MM.1S (cell line): ENCODE measurements at regions not wholly inside any gene's neighbourhood (a gene's known extent, or its start where the extent isn't known, plus 50 kb on each side); places are given as distances from the start of the nearest gene placed in this dataset.
A peak's percentile ranks its signal among the peaks of the same experiment; 100 is the strongest.

ENCODE experiments used
- DNase-seq: peaks from one replicate; pipeline ENCODE4 v3.0.0-alpha.2; 2015
- H2AFZ ChIP-seq: fragments of 300-600 bp; sonication (generic); 2 replicates; pipeline ENCODE4 v1.6.0; 2016; ENCODE audit warnings: antibody characterized with exemption, low read length
- H3F3A ChIP-seq: fragments of 300-600 bp; sonication (generic); 2 replicates; pipeline ENCODE4 v1.6.1; 2016; ENCODE audit warnings: mild to moderate bottlenecking, antibody characterized with exemption, low read length, moderate library complexity, mixed read lengths; ENCODE audit not compliant: insufficient read depth
- H3K27ac ChIP-seq: fragments of 300-600 bp; sonication (generic); 2 replicates; pipeline ENCODE4 v1.5.1; 2016; ENCODE audit warnings: mild to moderate bottlenecking, low read length
- H3K27me3 ChIP-seq: fragments of 300-600 bp; sonication (generic); replicated peaks from 2 replicates; pipeline ENCODE4 v1.6.0; 2016; ENCODE audit warnings: low read length; ENCODE audit not compliant: insufficient read depth
- H3K36me3 ChIP-seq: fragments of 300-600 bp; sonication (generic); replicated peaks from 2 replicates; pipeline ENCODE4 v1.6.1; 2016; ENCODE audit warnings: mild to moderate bottlenecking, low read length, mixed read lengths; ENCODE audit not compliant: insufficient read depth
- H3K4me1 ChIP-seq: fragments of 300-600 bp; sonication (generic); 2 replicates; pipeline ENCODE4 v1.6.1; 2016; ENCODE audit warnings: low read length, mixed read lengths
- H3K4me2 ChIP-seq: fragments of 300-600 bp; sonication (generic); 2 replicates; pipeline ENCODE4 v1.6.0; 2016; ENCODE audit warnings: low read depth, low read length
- H3K4me3 ChIP-seq: fragments of 300-600 bp; sonication (generic); 2 replicates; pipeline ENCODE4 v1.5.1; 2016; ENCODE audit warnings: low read length, mixed read lengths
- H3K79me2 ChIP-seq: fragments of 300-600 bp; sonication (generic); 2 replicates; pipeline ENCODE4 v1.6.1; 2016; ENCODE audit warnings: mixed run types, low read length, mixed read lengths
- H3K9ac ChIP-seq: fragments of 300-600 bp; sonication (generic); 2 replicates; pipeline ENCODE4 v1.6.1; 2016; ENCODE audit warnings: low read length, mixed read lengths
- H3K9me2 ChIP-seq: fragments of 300-600 bp; sonication (generic); replicated peaks from 2 replicates; pipeline ENCODE4 v1.6.1; 2016; ENCODE audit warnings: mild to moderate bottlenecking, low read length, mixed read lengths; ENCODE audit not compliant: insufficient read depth
- H3K9me3 ChIP-seq: fragments of 300-600 bp; sonication (generic); replicated peaks from 2 replicates; pipeline ENCODE4 v1.6.1; 2016; ENCODE audit warnings: mild to moderate bottlenecking, low read length, mixed read lengths; ENCODE audit not compliant: insufficient read depth
- H4K20me1 ChIP-seq: fragments of 300-600 bp; sonication (generic); 2 replicates; pipeline ENCODE4 v1.6.1; 2016; ENCODE audit warnings: mild to moderate bottlenecking, low read length, moderate library complexity, mixed read lengths; ENCODE audit not compliant: insufficient read depth
- EZH2 ChIP-seq: fragments of 300-600 bp; sonication (generic); optimal IDR thresholded peaks from 2 replicates; pipeline ENCODE3; 2017; ENCODE audit warnings: low read depth, mild to moderate bottlenecking, antibody characterized with exemption, low read length, mixed read lengths
- EZH2phosphoT487 ChIP-seq: fragments of 300-600 bp; sonication (generic); IDR thresholded peaks from 2 replicates; pipeline ENCODE4 v1.6.1; 2018; ENCODE audit warnings: antibody characterized with exemption, low read length
- TF ChIP-seq, protein P1 (sequence below): fragments of 300-600 bp; sonication (generic); IDR thresholded peaks from 2 replicates; pipeline ENCODE4 v1.5.1; 2016; ENCODE audit warnings: antibody characterized with exemption, low read length, mixed read lengths

DNA sequence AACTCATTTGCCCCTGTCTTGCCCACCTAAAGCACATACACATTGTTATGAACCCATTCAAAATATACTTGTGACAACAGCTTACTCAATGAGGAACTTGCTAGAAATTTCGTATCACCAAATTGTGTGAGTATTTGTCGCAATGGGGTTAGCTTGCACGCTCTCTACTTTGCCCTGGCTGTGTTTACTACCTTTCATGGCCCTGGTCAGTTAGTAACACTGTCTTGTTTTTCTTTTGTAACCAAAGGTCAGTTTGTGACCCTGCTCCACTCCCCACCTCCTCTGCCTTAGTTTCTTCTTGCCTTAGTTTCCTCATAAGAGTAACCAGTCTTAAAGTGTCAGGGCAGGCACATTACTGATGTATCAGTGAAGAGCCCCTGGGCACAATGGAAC, 205.8 kb upstream of the EEA1 start:
- no peaks in the 10 kb centered on the region for H3K9me3 ChIP-seq
- no peak for DNase-seq
- no peaks in the 10 kb centered on the region for H3K36me3 ChIP-seq
- no peak overlapping the region for H3K4me3 ChIP-seq
- peak overlapping the region; percentile 47 for H3K4me2 ChIP-seq
- no peaks in the 10 kb centered on the region for H4K20me1 ChIP-seq
- peak overlapping the region; percentile 59; the same call in 1 of the 2 replicates for H3K27ac ChIP-seq
- H3K9ac ChIP-seq: no peak overlapping the region; the same call in 1 of the 2 replicates
- H3K27me3 ChIP-seq: no peaks in the 10 kb centered on the region
- H3K9me2 ChIP-seq: no peaks in the 10 kb centered on the region
- TF ChIP-seq EZH2 (no peak), EZH2phosphoT487 (no peak)
- TF ChIP-seq, protein P1, sequence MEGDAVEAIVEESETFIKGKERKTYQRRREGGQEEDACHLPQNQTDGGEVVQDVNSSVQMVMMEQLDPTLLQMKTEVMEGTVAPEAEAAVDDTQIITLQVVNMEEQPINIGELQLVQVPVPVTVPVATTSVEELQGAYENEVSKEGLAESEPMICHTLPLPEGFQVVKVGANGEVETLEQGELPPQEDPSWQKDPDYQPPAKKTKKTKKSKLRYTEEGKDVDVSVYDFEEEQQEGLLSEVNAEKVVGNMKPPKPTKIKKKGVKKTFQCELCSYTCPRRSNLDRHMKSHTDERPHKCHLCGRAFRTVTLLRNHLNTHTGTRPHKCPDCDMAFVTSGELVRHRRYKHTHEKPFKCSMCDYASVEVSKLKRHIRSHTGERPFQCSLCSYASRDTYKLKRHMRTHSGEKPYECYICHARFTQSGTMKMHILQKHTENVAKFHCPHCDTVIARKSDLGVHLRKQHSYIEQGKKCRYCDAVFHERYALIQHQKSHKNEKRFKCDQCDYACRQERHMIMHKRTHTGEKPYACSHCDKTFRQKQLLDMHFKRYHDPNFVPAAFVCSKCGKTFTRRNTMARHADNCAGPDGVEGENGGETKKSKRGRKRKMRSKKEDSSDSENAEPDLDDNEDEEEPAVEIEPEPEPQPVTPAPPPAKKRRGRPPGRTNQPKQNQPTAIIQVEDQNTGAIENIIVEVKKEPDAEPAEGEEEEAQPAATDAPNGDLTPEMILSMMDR: no peak
- H3K79me2 ChIP-seq: no peaks in the 10 kb centered on the region
- H2AFZ ChIP-seq: peak overlapping the region; percentile 57
- H3F3A ChIP-seq: peaks cover 5% of the 10 kb centered on the region; the same call in 1 of the 2 replicates
- H3K4me1 ChIP-seq: peaks cover 32% of the 10 kb centered on the region

DNA sequence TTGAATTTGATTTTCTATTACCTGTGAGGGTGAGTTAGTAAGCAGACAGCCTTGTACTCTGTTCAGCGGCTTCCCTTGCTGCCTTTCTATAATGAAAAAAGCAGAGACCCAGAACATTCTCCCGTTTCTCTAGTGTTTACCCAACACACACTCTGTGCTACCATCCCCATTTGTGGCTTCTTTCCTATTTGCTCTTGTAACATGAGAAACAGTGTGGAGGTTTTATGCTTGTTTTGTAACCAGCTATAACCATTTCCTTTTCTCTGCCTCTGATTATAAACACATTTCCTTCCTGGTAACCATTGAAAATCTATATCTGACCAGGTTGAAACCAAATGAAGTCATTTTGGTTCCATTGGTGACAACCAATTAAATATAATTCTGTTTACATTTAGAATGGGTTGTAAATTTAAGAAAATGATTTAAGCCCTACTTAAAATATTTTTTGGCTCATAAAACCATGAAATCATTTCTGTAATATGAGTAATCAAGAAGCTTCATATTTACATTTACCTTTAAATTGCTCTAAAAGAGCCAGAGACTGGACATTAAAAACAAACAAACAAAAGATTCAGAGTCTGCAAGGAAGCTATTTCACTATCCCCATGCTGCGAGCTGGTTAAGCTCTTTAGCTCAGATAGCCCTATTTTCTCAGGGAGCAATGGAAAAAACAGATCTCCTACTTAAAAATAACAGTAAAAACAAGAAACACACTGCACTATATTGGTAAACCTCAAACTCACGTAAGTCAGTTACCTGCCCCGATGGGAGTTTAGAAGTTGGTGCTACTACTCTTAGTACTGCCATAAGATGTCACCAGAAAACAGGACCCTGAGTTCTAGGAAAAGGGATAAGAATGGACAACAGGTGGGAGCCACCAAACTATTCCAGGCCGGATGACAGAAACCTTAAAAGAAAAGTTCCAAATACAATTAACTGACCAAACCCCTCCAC, 206.5 kb upstream of the EEA1 start:
- Histone ChIP-seq H3K4me3 (no peak overlapping the region), H3K27me3 (no peaks in the 10 kb centered on the region), H3F3A (peaks cover 5% of the 10 kb centered on the region; the same call in 1 of the 2 replicates), H3K79me2 (no peaks in the 10 kb centered on the region), H3K4me1 (peaks cover 26% of the 10 kb centered on the region), H4K20me1 (no peaks in the 10 kb centered on the region), H3K9me3 (no peaks in the 10 kb centered on the region), H3K36me3 (no peaks in the 10 kb centered on the region), H3K4me2 (peak overlapping the region; percentile 47), H2AFZ (peak overlapping the region; percentile 57), H3K9ac (no peak overlapping the region; the same call in 1 of the 2 replicates), H3K9me2 (no peaks in the 10 kb centered on the region), H3K27ac (peak overlapping the region; percentile 59; the same call in 1 of the 2 replicates)
- peak; percentile 57 for DNase-seq
- no peak for TF ChIP-seq EZH2phosphoT487
- TF ChIP-seq, protein P1: no peak

DNA sequence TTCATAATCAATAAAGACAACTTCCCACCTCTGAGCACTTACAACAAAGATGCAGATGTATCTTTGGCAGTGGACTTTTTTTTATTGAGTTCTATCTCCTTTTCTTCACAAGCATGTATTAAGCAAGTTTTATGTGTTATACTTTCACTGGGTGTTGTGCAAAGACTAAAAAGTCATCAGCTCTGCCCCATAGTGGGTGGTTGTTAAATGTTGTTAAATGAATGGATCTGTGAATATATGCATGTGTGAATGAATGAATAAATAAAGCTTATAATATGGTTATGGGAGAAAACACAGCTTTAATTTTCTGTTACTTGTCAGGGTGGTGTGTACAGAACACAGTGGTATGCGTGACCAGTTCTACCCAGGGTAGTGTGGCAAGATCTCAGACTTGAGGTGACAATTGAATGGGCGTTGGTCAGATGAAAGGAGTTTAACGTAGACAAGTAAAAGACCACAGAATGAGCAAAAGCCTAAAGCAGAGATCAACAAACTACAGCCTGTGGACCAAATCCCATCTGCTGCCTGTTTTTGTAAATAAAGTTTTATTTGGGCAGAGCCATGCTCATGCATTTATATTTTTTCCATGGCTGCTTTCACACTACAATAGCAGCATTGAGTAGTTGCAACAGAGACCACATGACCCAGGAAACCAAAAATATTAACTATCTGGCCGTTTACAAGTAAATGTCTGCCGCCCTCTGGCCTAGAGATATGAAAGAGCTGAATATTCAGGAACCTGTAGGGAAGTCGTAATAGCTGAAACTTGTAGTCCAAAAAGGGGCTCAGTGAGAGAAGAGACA, 207.4 kb upstream of the EEA1 start:
- Histone ChIP-seq H3F3A (peaks cover 5% of the 10 kb centered on the region; the same call in 1 of the 2 replicates), H3K9me2 (no peaks in the 10 kb centered on the region), H3K27ac (no peak overlapping the region), H3K4me3 (no peak overlapping the region), H3K27me3 (no peaks in the 10 kb centered on the region), H3K9ac (no peak overlapping the region), H3K79me2 (no peaks in the 10 kb centered on the region), H3K4me1 (peaks cover 20% of the 10 kb centered on the region), H2AFZ (no peak overlapping the region), H3K4me2 (no peak overlapping the region), H3K9me3 (no peaks in the 10 kb centered on the region), H4K20me1 (no peaks in the 10 kb centered on the region), H3K36me3 (no peaks in the 10 kb centered on the region)
- TF ChIP-seq, protein P1: no peak
- TF ChIP-seq EZH2 (no peak), EZH2phosphoT487 (no peak)
- DNase-seq: no peak
